ENCODE measurements at regions not wholly inside any gene's neighbourhood (a gene's known extent, or its start where the extent isn't known, plus 50 kb on each side); places are given as distances from the start of the nearest gene placed in this dataset.

DNA sequence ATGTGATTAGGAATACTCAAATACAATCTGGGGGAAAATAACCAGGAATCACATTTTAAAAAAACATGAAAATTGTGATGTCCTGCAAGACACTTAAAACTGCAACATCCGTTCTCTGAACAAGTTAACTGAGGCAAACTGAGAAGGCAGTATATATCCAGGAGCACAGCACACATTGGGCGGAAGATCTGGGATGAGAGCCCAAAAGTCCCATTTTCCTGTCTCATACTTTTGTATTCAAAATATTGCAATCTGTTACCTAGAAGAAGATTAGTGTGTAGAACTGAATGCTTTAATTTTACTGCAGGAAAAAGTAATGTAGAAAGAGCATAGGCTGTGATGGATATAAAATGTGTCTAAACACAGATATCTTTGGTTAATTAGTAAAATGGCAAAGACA is 276.8 kb upstream of the FANCL start:
- TF ChIP-seq, protein P1, sequence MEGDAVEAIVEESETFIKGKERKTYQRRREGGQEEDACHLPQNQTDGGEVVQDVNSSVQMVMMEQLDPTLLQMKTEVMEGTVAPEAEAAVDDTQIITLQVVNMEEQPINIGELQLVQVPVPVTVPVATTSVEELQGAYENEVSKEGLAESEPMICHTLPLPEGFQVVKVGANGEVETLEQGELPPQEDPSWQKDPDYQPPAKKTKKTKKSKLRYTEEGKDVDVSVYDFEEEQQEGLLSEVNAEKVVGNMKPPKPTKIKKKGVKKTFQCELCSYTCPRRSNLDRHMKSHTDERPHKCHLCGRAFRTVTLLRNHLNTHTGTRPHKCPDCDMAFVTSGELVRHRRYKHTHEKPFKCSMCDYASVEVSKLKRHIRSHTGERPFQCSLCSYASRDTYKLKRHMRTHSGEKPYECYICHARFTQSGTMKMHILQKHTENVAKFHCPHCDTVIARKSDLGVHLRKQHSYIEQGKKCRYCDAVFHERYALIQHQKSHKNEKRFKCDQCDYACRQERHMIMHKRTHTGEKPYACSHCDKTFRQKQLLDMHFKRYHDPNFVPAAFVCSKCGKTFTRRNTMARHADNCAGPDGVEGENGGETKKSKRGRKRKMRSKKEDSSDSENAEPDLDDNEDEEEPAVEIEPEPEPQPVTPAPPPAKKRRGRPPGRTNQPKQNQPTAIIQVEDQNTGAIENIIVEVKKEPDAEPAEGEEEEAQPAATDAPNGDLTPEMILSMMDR (IDR thresholded peaks at IDR 0.05; ENCODE audit: low read depth, low read length) = no peak
- TF ChIP-seq EZH2phosphoT487 (IDR thresholded peaks at IDR 0.05; ENCODE audit: low read depth) = no peak

Data from OCI-LY3 (cell line).